Endothelial cell of umbilical vein (primary cell): ENCODE measurements at regions not wholly inside any gene's neighbourhood (a gene's known extent, or its start where the extent isn't known, plus 50 kb on each side); places are given as distances from the start of the nearest gene placed in this dataset.

Experiments
- BruUV-seq: library from RNA; stranded (reverse); fragments of 400-500 nt; replicated peaks from 2 replicates; lab custom pipeline; 2021; lab: Mats Ljungman, UMichigan
- CTCF ChIA-PET: fragments of 300-600, 350-600 bp; sonication (Branson Sonifier 250); formaldehyde crosslinking; loops from one replicate; lab custom pipeline; 2021; ENCODE audit warnings: antibody characterized with exemption, inconsistent platforms; lab: Charles Lee
- POLR2A ChIA-PET: fragments of 300-600, 350-600 bp; sonication (Branson Sonifier 250); formaldehyde crosslinking; loops from one replicate; lab custom pipeline; 2021; ENCODE audit warnings: antibody characterized with exemption, inconsistent platforms; lab: Charles Lee
- DNase-seq: peaks from one replicate; pipeline ENCODE4 v3.0.0-alpha.2; 2011; ENCODE audit warnings: low read depth, low spot score
- FAIRE-seq: peaks from 2 replicates; lab custom pipeline; 2011; peaks lifted over from hg19 to GRCh38; lab: Jason Lieb, UNC
- H2AFZ ChIP-seq: 2 replicates; pipeline ENCODE4 v1.6.0; 2012; ENCODE audit warnings: low read depth, low read length, control low read depth, inconsistent platforms
- H3K27ac ChIP-seq: 2 replicates; pipeline ENCODE4 v1.5.1; 2011; ENCODE audit warnings: low read depth, mild to moderate bottlenecking, control low read depth, low read length, moderate library complexity; ENCODE audit not compliant: insufficient read depth
- H3K27me3 ChIP-seq, 2 experiments: 2 replicates each; pipeline versions ENCODE4 v1.6.0 to v1.6.1; 2011; ENCODE audit warnings: low read length in 2 of 2, mixed read lengths in 1 of 2; ENCODE audit not compliant: control insufficient read depth in 2 of 2, insufficient read depth in 2 of 2
- H3K36me3 ChIP-seq, 2 experiments: 2 replicates in 1 of 2; 3 replicates in 1 of 2; pipeline ENCODE4 v1.5.1; 2011; ENCODE audit warnings: low read length in 2 of 2, mild to moderate bottlenecking in 1 of 2, moderate library complexity in 1 of 2; ENCODE audit not compliant: control insufficient read depth in 2 of 2, insufficient read depth in 2 of 2; ENCODE audit errors: extremely low read depth in 1 of 2
- H3K4me1 ChIP-seq: 3 replicates; pipeline ENCODE4 v1.5.1; 2011; ENCODE audit warnings: mild to moderate bottlenecking, low read length; ENCODE audit not compliant: control insufficient read depth, insufficient read depth; ENCODE audit errors: extremely low read depth
- H3K4me2 ChIP-seq: 2 replicates; pipeline ENCODE4 v1.6.1; 2011; ENCODE audit warnings: low read length, control low read depth, mixed read lengths; ENCODE audit not compliant: insufficient read depth
- H3K4me3 ChIP-seq, 3 experiments: fragments of 200-600 bp in 1 of 3; sonication (generic), shearing (Covaris generic) in 1 of 3; replicated peaks in 1 of 3; 2 replicates each; pipeline ENCODE4 v1.5.1; 2011 to 2016; ENCODE audit warnings: control low read depth in 3 of 3, low read length in 3 of 3, mild to moderate bottlenecking in 2 of 3, inconsistent platforms in 1 of 3, low read depth in 1 of 3, moderate library complexity in 1 of 3; ENCODE audit not compliant: insufficient read depth in 1 of 3
- H3K79me2 ChIP-seq: 2 replicates; pipeline ENCODE4 v1.6.0; 2012; ENCODE audit warnings: low read length, inconsistent platforms; ENCODE audit not compliant: control insufficient read depth, insufficient read depth
- H3K9ac ChIP-seq: replicated peaks from 2 replicates; pipeline ENCODE3; 2011; ENCODE audit warnings: low read length, control low read depth; ENCODE audit not compliant: insufficient read depth; ENCODE audit errors: extremely low read depth
- H3K9me1 ChIP-seq: replicated peaks from 3 replicates; pipeline ENCODE4 v1.6.0; 2011; ENCODE audit warnings: mild to moderate bottlenecking, low read length; ENCODE audit not compliant: control insufficient read depth, insufficient read depth; ENCODE audit errors: extremely low read depth
- H3K9me3 ChIP-seq: replicated peaks from 2 replicates; pipeline ENCODE4 v1.5.1; 2012; ENCODE audit warnings: low read length, inconsistent platforms; ENCODE audit not compliant: control insufficient read depth, insufficient read depth
- H4K20me1 ChIP-seq: replicated peaks from 2 replicates; pipeline ENCODE3; 2011; ENCODE audit warnings: mild to moderate bottlenecking, low read length; ENCODE audit not compliant: control insufficient read depth, insufficient read depth; ENCODE audit errors: extremely low read depth
- CTCF ChIP-seq, 2 donors: IDR thresholded peaks; 1 replicate in 1 of 2; 2 replicates in 1 of 2; pipeline ENCODE4 v1.5.1; 2011; ENCODE audit warnings: low read length in 2 of 2, mild to moderate bottlenecking in 2 of 2, moderate library complexity in 2 of 2, control low read depth in 1 of 2, inconsistent platforms in 1 of 2, low read depth in 1 of 2; ENCODE audit not compliant: insufficient read depth in 1 of 2; ENCODE audit errors: extremely low read depth in 1 of 2
- EZH2 ChIP-seq: IDR thresholded peaks from 2 replicates; pipeline ENCODE4 v1.6.1; 2012; ENCODE audit warnings: borderline replicate concordance, low read depth, mild to moderate bottlenecking, moderate library complexity, low read length, inconsistent platforms; ENCODE audit not compliant: severe bottlenecking
- FOS ChIP-seq: IDR thresholded peaks from 2 replicates; pipeline ENCODE4 v1.6.1; 2011; ENCODE audit warnings: mild to moderate bottlenecking, low read length, moderate library complexity, borderline replicate concordance; ENCODE audit not compliant: insufficient read depth
- GATA2 ChIP-seq: IDR thresholded peaks from 2 replicates; pipeline ENCODE4 v1.7.0; 2011; ENCODE audit warnings: low read depth, mild to moderate bottlenecking, moderate library complexity, mixed read lengths, low read length; ENCODE audit not compliant: insufficient read length, insufficient read depth
- JUN ChIP-seq: IDR thresholded peaks from 2 replicates; pipeline ENCODE4 v1.6.1; 2011; ENCODE audit warnings: borderline replicate concordance, low read depth; ENCODE audit not compliant: insufficient read length, insufficient read depth
- MAX ChIP-seq: IDR thresholded peaks from 2 replicates; pipeline ENCODE4 v1.6.1; 2011; ENCODE audit not compliant: insufficient read depth, insufficient read length
- MYC ChIP-seq: IDR thresholded peaks from one replicate; pipeline ENCODE4 v1.6.1; 2011; ENCODE audit warnings: mild to moderate bottlenecking, low read depth, low read length
- POLR2A ChIP-seq: IDR thresholded peaks from 2 replicates; pipeline ENCODE4 v1.6.1; 2012; ENCODE audit warnings: low read depth, mild to moderate bottlenecking, control low read depth, low read length
- POLR2AphosphoS5 ChIP-seq: IDR thresholded peaks from 2 replicates; pipeline ENCODE4 v1.6.1; 2012; ENCODE audit warnings: low read depth, mild to moderate bottlenecking, control low read depth, low read length, moderate library complexity; ENCODE audit not compliant: insufficient read depth
- dilution Hi-C: fragments of 300-500 bp; cut with MboI; formaldehyde crosslinking; loops from one replicate; pipeline ENCODE4 v1.15.0; 2019; ENCODE audit warnings: low sequenced_read_pairs; ENCODE audit not compliant: extremely low pct_ligation_motif_present
- intact Hi-C: fragments of 100-400 bp; cut with micrococcal nuclease; formaldehyde crosslinking; loops from one replicate; pipeline ENCODE4 v1.10.0; 2022

GRCh38 chr2:22817197-22817596 is 567.8 kb upstream of the KLHL29 start:
- no peak overlapping the region for H3K4me2 ChIP-seq
- no peak overlapping the region for H2AFZ ChIP-seq
- dilution Hi-C loops (no loop called here), intact Hi-C loops (no loop called here)
- DNase-seq, result no peak
- H3K9me3 ChIP-seq, result peaks cover 3% of the 10 kb centered on the region
- H3K36me3 ChIP-seq, result no peaks in the 10 kb centered on the region
- H3K4me3 ChIP-seq, result no peak overlapping the region
- H3K9me1 ChIP-seq, result no peaks in the 10 kb centered on the region
- H3K79me2 ChIP-seq, result no peaks in the 10 kb centered on the region
- ChIA-PET CTCF (no interaction called here), POLR2A (no interaction called here)
- no TSS peak for BruUV-seq
- H3K4me1 ChIP-seq, result no peaks in the 10 kb centered on the region
- H3K27ac ChIP-seq, result no peak overlapping the region
- H3K27me3 ChIP-seq, result no peaks in the 10 kb centered on the region
- H4K20me1 ChIP-seq, result no peaks in the 10 kb centered on the region
- H3K9ac ChIP-seq, result no peak overlapping the region
- no peak for TF ChIP-seq FOS
- no peak for TF ChIP-seq MAX
- TF ChIP-seq MYC, result no peak
- no peak for TF ChIP-seq CTCF (IDR thresholded peaks at IDR 0.05; ENCODE audit: extremely low read depth in 1 of 2, insufficient read depth in 1 of 2, low read depth in 1 of 2, low read length in 2 of 2)
- TF ChIP-seq GATA2, result no peak
- no peak for TF ChIP-seq JUN
- no peak for TF ChIP-seq EZH2
- TF ChIP-seq POLR2A, result no peak
- TF ChIP-seq POLR2AphosphoS5, result no peak
- no peak for FAIRE-seq
